SU-DHL-6 (cell line): ENCODE measurements at regions not wholly inside any gene's neighbourhood (a gene's known extent, or its start where the extent isn't known, plus 50 kb on each side); places are given as distances from the start of the nearest gene placed in this dataset.
"Not testable (repeated sequence)": the region's sequence is repeated elsewhere in the genome, so short reads cannot be mapped to it uniquely, and the experiment has no call there.

Experiments used
- EZH2phosphoT487 ChIP-seq: fragments of 200-600 bp; sonication (generic), shearing (Covaris generic); conservative IDR thresholded peaks from 2 replicates; pipeline ENCODE4 v1.6.1; 2018; ENCODE audit warnings: mild to moderate bottlenecking, antibody characterized with exemption, low read length, moderate library complexity, mixed read lengths
- TF ChIP-seq, protein P1 (sequence below): fragments of 200-600 bp; sonication (generic); IDR thresholded peaks from one replicate; pipeline ENCODE4 v1.5.1; 2017; ENCODE audit warnings: antibody characterized with exemption, mild to moderate bottlenecking, low read length, moderate library complexity; ENCODE audit not compliant: insufficient read depth, poor library complexity, severe bottlenecking

DNA sequence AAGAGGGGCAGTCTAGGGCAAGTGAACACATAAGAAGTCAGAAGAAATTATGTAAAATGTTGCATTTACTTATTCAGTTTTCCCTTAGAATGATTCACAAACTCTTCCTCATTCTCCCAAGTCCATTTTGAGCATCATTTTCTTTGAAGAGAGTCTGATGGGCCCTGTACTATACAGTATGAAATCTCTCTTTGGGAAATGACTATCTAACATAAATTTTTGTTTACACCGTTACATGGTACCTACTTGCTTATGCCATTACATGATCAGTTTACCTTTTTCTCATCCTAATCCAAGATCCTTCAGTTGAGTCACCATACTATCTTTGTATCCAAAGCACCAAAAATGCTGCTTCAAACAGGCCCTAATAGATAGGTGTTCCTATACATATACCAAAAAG is 4774.4 kb upstream of the OR11H1 start:
- TF ChIP-seq, protein P1, sequence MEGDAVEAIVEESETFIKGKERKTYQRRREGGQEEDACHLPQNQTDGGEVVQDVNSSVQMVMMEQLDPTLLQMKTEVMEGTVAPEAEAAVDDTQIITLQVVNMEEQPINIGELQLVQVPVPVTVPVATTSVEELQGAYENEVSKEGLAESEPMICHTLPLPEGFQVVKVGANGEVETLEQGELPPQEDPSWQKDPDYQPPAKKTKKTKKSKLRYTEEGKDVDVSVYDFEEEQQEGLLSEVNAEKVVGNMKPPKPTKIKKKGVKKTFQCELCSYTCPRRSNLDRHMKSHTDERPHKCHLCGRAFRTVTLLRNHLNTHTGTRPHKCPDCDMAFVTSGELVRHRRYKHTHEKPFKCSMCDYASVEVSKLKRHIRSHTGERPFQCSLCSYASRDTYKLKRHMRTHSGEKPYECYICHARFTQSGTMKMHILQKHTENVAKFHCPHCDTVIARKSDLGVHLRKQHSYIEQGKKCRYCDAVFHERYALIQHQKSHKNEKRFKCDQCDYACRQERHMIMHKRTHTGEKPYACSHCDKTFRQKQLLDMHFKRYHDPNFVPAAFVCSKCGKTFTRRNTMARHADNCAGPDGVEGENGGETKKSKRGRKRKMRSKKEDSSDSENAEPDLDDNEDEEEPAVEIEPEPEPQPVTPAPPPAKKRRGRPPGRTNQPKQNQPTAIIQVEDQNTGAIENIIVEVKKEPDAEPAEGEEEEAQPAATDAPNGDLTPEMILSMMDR: not testable (repeated sequence)
- TF ChIP-seq EZH2phosphoT487: not testable (repeated sequence)
